CD14-positive monocyte (primary cell): ENCODE measurements at regions not wholly inside any gene's neighbourhood (a gene's known extent, or its start where the extent isn't known, plus 50 kb on each side); places are given as distances from the start of the nearest gene placed in this dataset.
"Not testable (repeated sequence)": the region's sequence is repeated elsewhere in the genome, so short reads cannot be mapped to it uniquely, and the experiment has no call there.

Experiments used
- DNase-seq, 3 donors: peaks; one replicate each; pipeline ENCODE4 v3.0.0-alpha.2; 2011 to 2022
- H2AFZ ChIP-seq: 2 replicates; pipeline ENCODE4 v1.6.0; 2012; ENCODE audit warnings: mild to moderate bottlenecking, low read depth, low read length, inconsistent platforms; ENCODE audit not compliant: insufficient read depth, poor library complexity, severe bottlenecking
- H3K27ac ChIP-seq, 2 donors: 1 replicate in 1 of 2; 2 replicates in 1 of 2; pipeline ENCODE4 v1.5.1; 2012 to 2013; ENCODE audit warnings: low read length in 2 of 2, control low read depth in 1 of 2, inconsistent platforms in 1 of 2, low read depth in 1 of 2, mild to moderate bottlenecking in 1 of 2
- H3K27me3 ChIP-seq, 2 donors: one replicate each; pipeline versions ENCODE4 v1.6.0 to v1.6.1; 2011 to 2013; ENCODE audit warnings: low read length in 2 of 2; ENCODE audit not compliant: control insufficient read depth in 2 of 2, insufficient read depth in 2 of 2
- H3K36me3 ChIP-seq, 2 donors: replicated peaks in 1 of 2; 1 replicate in 1 of 2; 2 replicates in 1 of 2; pipeline versions ENCODE4 v1.5.1 to v1.6.1; 2012 to 2013; ENCODE audit warnings: low read length in 2 of 2, control low read depth in 1 of 2, inconsistent platforms in 1 of 2, mild to moderate bottlenecking in 1 of 2; ENCODE audit not compliant: insufficient read depth in 2 of 2, control insufficient read depth in 1 of 2
- H3K4me1 ChIP-seq, 2 donors: 1 replicate in 1 of 2; 2 replicates in 1 of 2; pipeline versions ENCODE4 v1.5.1 to v1.6.1; 2012 to 2013; ENCODE audit warnings: low read length in 2 of 2, control low read depth in 1 of 2, inconsistent platforms in 1 of 2, mild to moderate bottlenecking in 1 of 2, moderate library complexity in 1 of 2; ENCODE audit not compliant: insufficient read depth in 2 of 2, control insufficient read depth in 1 of 2
- H3K4me2 ChIP-seq: replicated peaks from 2 replicates; pipeline ENCODE3; 2012; ENCODE audit warnings: low read length, moderate library complexity, mild to moderate bottlenecking; ENCODE audit not compliant: poor library complexity, severe bottlenecking; ENCODE audit errors: extremely low read depth
- H3K4me3 ChIP-seq, 3 experiments: fragments of 200-600 bp in 1 of 3; sonication (generic) in 1 of 3; replicated peaks in 1 of 3; 1 replicate in 2 of 3; 2 replicates in 1 of 3; pipeline ENCODE4 v1.5.1; 2011 to 2013; ENCODE audit warnings: low read length in 3 of 3, mild to moderate bottlenecking in 3 of 3, control low read depth in 2 of 3, low read depth in 2 of 3, inconsistent platforms in 1 of 3, moderate library complexity in 1 of 3
- H3K79me2 ChIP-seq: 2 replicates; pipeline ENCODE4 v1.6.0; 2012; ENCODE audit warnings: mild to moderate bottlenecking, control low read depth, inconsistent platforms, low read length, moderate library complexity; ENCODE audit not compliant: insufficient read depth
- H3K9ac ChIP-seq: 2 replicates; pipeline ENCODE4 v1.6.0; 2017; ENCODE audit warnings: low read length, mild to moderate bottlenecking; ENCODE audit not compliant: insufficient read depth, poor library complexity, severe bottlenecking
- H3K9me3 ChIP-seq, 2 donors: replicated peaks in 1 of 2; 1 replicate in 1 of 2; 2 replicates in 1 of 2; pipeline versions ENCODE4 v1.5.1 to v1.6.1; 2012 to 2013; ENCODE audit warnings: low read length in 2 of 2, control low read depth in 1 of 2; ENCODE audit not compliant: control insufficient read depth in 1 of 2, insufficient read depth in 1 of 2
- H4K20me1 ChIP-seq: 2 replicates; pipeline ENCODE4 v1.6.0; 2012; ENCODE audit warnings: mild to moderate bottlenecking, low read length, control low read depth, moderate library complexity; ENCODE audit not compliant: insufficient read depth
- H3K27ac Mint-ChIP-seq, 7 donors: one replicate each; pipeline ENCODE4 v1.8.0; 2020; ENCODE audit warnings: mild to moderate bottlenecking in 7 of 7, mixed read lengths in 7 of 7, moderate library complexity in 6 of 7, inconsistent platforms in 2 of 7
- H3K27me3 Mint-ChIP-seq, 3 donors: one replicate each; pipeline ENCODE4 v1.8.0; 2021 to 2022; ENCODE audit warnings: low read depth in 3 of 3, mild to moderate bottlenecking in 3 of 3, mixed read lengths in 3 of 3, moderate library complexity in 3 of 3, inconsistent platforms in 1 of 3
- H3K36me3 Mint-ChIP-seq, 2 donors: one replicate each; pipeline ENCODE4 v1.8.0; 2020; ENCODE audit warnings: mixed read lengths in 2 of 2, inconsistent platforms in 1 of 2, mild to moderate bottlenecking in 1 of 2
- H3K4me1 Mint-ChIP-seq: one replicate; pipeline ENCODE4 v1.8.0; 2020; ENCODE audit warnings: mild to moderate bottlenecking, mixed read lengths
- H3K4me3 Mint-ChIP-seq, 2 donors: one replicate each; pipeline ENCODE4 v1.8.0; 2020; ENCODE audit warnings: mild to moderate bottlenecking in 2 of 2, mixed read lengths in 2 of 2, moderate library complexity in 1 of 2
- H3K9me3 Mint-ChIP-seq, 7 donors: one replicate each; pipeline ENCODE4 v1.8.0; 2020 to 2022; ENCODE audit warnings: mixed read lengths in 7 of 7, mild to moderate bottlenecking in 6 of 7, moderate library complexity in 6 of 7, inconsistent platforms in 2 of 7
- CTCF ChIP-seq: fragments of 200-600 bp; IDR thresholded peaks from one replicate; pipeline ENCODE4 v1.8.0; 2022; ENCODE audit warnings: antibody characterized with exemption, mild to moderate bottlenecking
- WGBS: methylation state at CpG from one replicate; pipeline ENCODE4 v1.1.5; 2013; ENCODE audit warnings: missing lambda C conversion rate; ENCODE audit not compliant: insufficient coverage; 5-methylcytosine and 5-hydroxymethylcytosine counted together
- intact Hi-C, 2 donors: fragments of 100-400 bp; cut with micrococcal nuclease; formaldehyde crosslinking; loops; one replicate each; pipeline versions ENCODE4 v1.15.0 to v1.15.1; 2023

GRCh38 chr15:81825136-81825535 is 220.7 kb downstream of the MEX3B start:
- Histone ChIP-seq H3K36me3 (no peaks in the 10 kb centered on the region), H3K27me3 (no peaks in the 10 kb centered on the region), H3K79me2 (no peaks in the 10 kb centered on the region), H3K4me3 (no peak overlapping the region), H4K20me1 (no peaks in the 10 kb centered on the region), H2AFZ (no peak overlapping the region), H3K4me1 (no peaks in the 10 kb centered on the region), H3K9ac (no peak overlapping the region), H3K9me3 (no peaks in the 10 kb centered on the region), H3K27ac (no peak overlapping the region), H3K4me2 (no peak overlapping the region)
- peaks cover 0 to 13% (median 0%) of the 10 kb centered on the region in 7 donors for H3K9me3 Mint-ChIP-seq
- H3K36me3 Mint-ChIP-seq = no peaks in the 10 kb centered on the region
- H3K27me3 Mint-ChIP-seq = peaks cover 0 to 2% (median 1%) of the 10 kb centered on the region in 3 donors
- H3K4me1 Mint-ChIP-seq = no peaks in the 10 kb centered on the region
- WGBS = no CpG with 5 or more reads among the region's 2 CpGs
- H3K27ac Mint-ChIP-seq = no peak overlapping the region
- no peak for DNase-seq
- no peak overlapping the region for H3K4me3 Mint-ChIP-seq
- TF ChIP-seq CTCF = no peak
- intact Hi-C loops = no loop called here

DNA sequence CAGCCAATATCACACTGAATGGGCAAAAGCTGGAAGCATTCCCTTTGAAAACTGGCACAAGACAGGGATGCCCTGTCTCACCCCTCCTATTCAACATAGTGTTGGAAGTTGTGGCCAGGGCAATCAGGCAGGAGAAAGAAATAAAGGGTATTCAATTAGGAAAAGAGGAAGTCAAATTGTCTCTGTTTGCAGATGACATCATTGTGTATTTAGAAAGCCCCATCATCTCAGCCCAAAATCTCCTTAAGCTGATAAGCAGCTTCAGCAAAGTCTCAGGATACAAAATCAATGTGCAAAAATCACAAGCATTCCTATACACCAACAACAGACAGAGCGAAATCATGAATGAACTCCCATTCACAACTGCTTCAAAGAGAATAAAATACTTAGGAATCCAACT is 223.2 kb downstream of the MEX3B start:
- H3K36me3 ChIP-seq, H3K4me3 ChIP-seq, H3K27me3 Mint-ChIP-seq, H3K4me3 Mint-ChIP-seq, H3K4me1 Mint-ChIP-seq, H3K27ac Mint-ChIP-seq, H4K20me1 ChIP-seq, H3K4me1 ChIP-seq, H3K4me2 ChIP-seq, intact Hi-C loops, H2AFZ ChIP-seq, H3K9me3 ChIP-seq, H3K36me3 Mint-ChIP-seq, H3K9ac ChIP-seq, H3K27ac ChIP-seq, H3K79me2 ChIP-seq, H3K27me3 ChIP-seq, DNase-seq: not testable (repeated sequence)
- peaks cover 0 to 12% (median 0%) of the 10 kb centered on the region in 7 donors for H3K9me3 Mint-ChIP-seq
- no CpG with 5 or more reads among the region's 1 CpG for WGBS
